ENCODE measurements at regions not wholly inside any gene's neighbourhood (a gene's known extent, or its start where the extent isn't known, plus 50 kb on each side); places are given as distances from the start of the nearest gene placed in this dataset.

- TF ChIP-seq FOXJ3 (CRISPR knock-in tag; IDR thresholded peaks at IDR 0.05) (no peak), ZNF592 (IDR thresholded peaks at IDR 0.05) (no peak)
These were observed 64.1 kb downstream of the ZDHHC19 start for GRCh38 chr3:196147116-196147515.

Measured in K562 (cell line).